HCT116 (cell line): ENCODE measurements at regions not wholly inside any gene's neighbourhood (a gene's known extent, or its start where the extent isn't known, plus 50 kb on each side); places are given as distances from the start of the nearest gene placed in this dataset.

ENCODE experiments used
- ATAC-seq: fragments of 200-7000 bp; cut with Tn5 transposase; 2 replicates; pipeline ENCODE4 v1.9.1; 2020; ENCODE audit warnings: mild to moderate bottlenecking, moderate library complexity
- BruUV-seq: library from RNA; stranded (reverse); fragments of 400-500 nt; replicated peaks from 2 replicates; lab custom pipeline; 2021; lab: Mats Ljungman, UMichigan
- CTCF ChIA-PET: fragments of 300-600 bp; sonication (Branson Sonifier 250); formaldehyde crosslinking; loops from one replicate; lab custom pipeline; 2021; ENCODE audit warnings: antibody characterized with exemption; lab: Charles Lee
- POLR2A ChIA-PET: fragments of 300-600, 350-600 bp; sonication (Branson Sonifier 250); formaldehyde crosslinking; loops from one replicate; lab custom pipeline; 2021; ENCODE audit warnings: antibody characterized with exemption; lab: Charles Lee
- RAD21 ChIA-PET, 2 experiments: fragments of 300-600 bp; sonication (Branson Sonifier 250); formaldehyde crosslinking; loops; one replicate each; lab custom pipeline; 2023; ENCODE audit warnings: low total read pairs in 2 of 2; ENCODE audit not compliant: uncharacterized antibody in 2 of 2, unreplicated experiment in 2 of 2, low non-redundant PET in 1 of 2; lab: Charles Lee
- DNase-seq: peaks from one replicate; pipeline ENCODE4 v3.0.0-alpha.2; 2010; ENCODE audit warnings: low read depth, low spot score
- H2AFZ ChIP-seq: fragments of 200-600 bp; shearing (Covaris generic), sonication (generic); 2 replicates; pipeline ENCODE4 v1.6.1; 2017; ENCODE audit warnings: low read depth, mixed run types, mixed read lengths, antibody characterized with exemption, low read length; ENCODE audit not compliant: poor library complexity, severe bottlenecking
- H3K27ac ChIP-seq: 2 replicates; pipeline ENCODE4 v1.5.1; 2012; ENCODE audit warnings: low read depth, low read length
- H3K27me3 ChIP-seq: fragments of 200-600 bp; sonication (generic); 2 replicates; pipeline ENCODE4 v1.6.1; 2016; ENCODE audit warnings: mixed run types, low read length, mixed read lengths; ENCODE audit not compliant: insufficient read depth
- H3K36me3 ChIP-seq, 2 experiments: fragments of 200-500 bp in 1 of 2; fragments of 200-600 bp in 1 of 2; sonication (Bioruptor generic) in 1 of 2; sonication (generic) in 1 of 2; 2 replicates each; pipeline versions ENCODE4 v1.5.1 to v1.6.1; 2014 to 2016; ENCODE audit warnings: low read length in 2 of 2, inconsistent platforms in 1 of 2, mixed read lengths in 1 of 2, mixed run types in 1 of 2; ENCODE audit not compliant: insufficient read depth in 2 of 2, control insufficient read depth in 1 of 2
- H3K4me1 ChIP-seq, 2 experiments: fragments of 200-600 bp in 1 of 2; sonication (generic) in 1 of 2; 2 replicates each; pipeline versions ENCODE4 v1.5.1 to v1.6.1; 2012 to 2017; ENCODE audit warnings: low read length in 2 of 2, inconsistent platforms in 1 of 2, mild to moderate bottlenecking in 1 of 2, mixed read lengths in 1 of 2, mixed run types in 1 of 2, moderate library complexity in 1 of 2; ENCODE audit not compliant: insufficient read depth in 2 of 2, control insufficient read depth in 1 of 2
- H3K4me2 ChIP-seq: fragments of 200-600 bp; sonication (generic); 2 replicates; pipeline ENCODE4 v1.6.1; 2017; ENCODE audit warnings: mixed run types, low read length, mixed read lengths
- H3K4me3 ChIP-seq, 2 experiments: fragments of 200-600 bp in 1 of 2; sonication (generic) in 1 of 2; replicated peaks in 1 of 2; 2 replicates each; pipeline ENCODE4 v1.5.1; 2011 to 2016; ENCODE audit warnings: low read length in 2 of 2, control low read depth in 1 of 2, low read depth in 1 of 2, mild to moderate bottlenecking in 1 of 2, mixed read lengths in 1 of 2, mixed run types in 1 of 2
- H3K79me2 ChIP-seq: fragments of 200-600 bp; sonication (generic); 2 replicates; pipeline ENCODE4 v1.6.1; 2017; ENCODE audit warnings: mild to moderate bottlenecking, mixed run types, low read length, moderate library complexity, mixed read lengths; ENCODE audit not compliant: insufficient read depth
- H3K9ac ChIP-seq: fragments of 200-600 bp; sonication (generic); 2 replicates; pipeline ENCODE4 v1.6.1; 2016; ENCODE audit warnings: low read length, mixed read lengths
- H3K9me2 ChIP-seq: fragments of 200-600 bp; sonication (generic), shearing (Covaris generic); 2 replicates; pipeline ENCODE4 v1.6.1; 2017; ENCODE audit warnings: mixed run types, mild to moderate bottlenecking, moderate library complexity; ENCODE audit not compliant: insufficient read depth
- H3K9me3 ChIP-seq, 2 experiments: fragments of 200-500 bp in 1 of 2; fragments of 200-600 bp in 1 of 2; sonication (Bioruptor generic) in 1 of 2; sonication (generic) in 1 of 2; 2 replicates each; pipeline ENCODE4 v1.6.1; 2014 to 2017; ENCODE audit warnings: low read length in 2 of 2, mixed read lengths in 2 of 2, inconsistent platforms in 1 of 2, low read depth in 1 of 2, mild to moderate bottlenecking in 1 of 2, mixed run types in 1 of 2, moderate library complexity in 1 of 2; ENCODE audit not compliant: control insufficient read depth in 1 of 2, insufficient read depth in 1 of 2
- H4K20me1 ChIP-seq: fragments of 200-600 bp; sonication (generic), shearing (Covaris generic); 2 replicates; pipeline ENCODE4 v1.6.1; 2017; ENCODE audit warnings: mixed run types, mild to moderate bottlenecking, moderate library complexity; ENCODE audit not compliant: insufficient read depth
- CEBPB ChIP-seq: IDR thresholded peaks from 2 replicates; pipeline ENCODE4 v1.6.1; 2012; ENCODE audit warnings: low read depth
- ELF1 ChIP-seq: IDR thresholded peaks from 2 replicates; pipeline ENCODE4 v1.6.1; 2012; ENCODE audit warnings: low read depth, borderline replicate concordance
- EZH2 ChIP-seq: fragments of 200-600 bp; sonication (generic); IDR thresholded peaks from 2 replicates; pipeline ENCODE4 v1.6.1; 2017; ENCODE audit warnings: antibody characterized with exemption, mixed run types
- FOSL1 ChIP-seq: IDR thresholded peaks from 2 replicates; pipeline ENCODE4 v1.6.1; 2012; ENCODE audit warnings: low read depth
- JUND ChIP-seq: IDR thresholded peaks from 2 replicates; pipeline ENCODE4 v1.6.1; 2012
- POLR2AphosphoS5 ChIP-seq: IDR thresholded peaks from 2 replicates; pipeline ENCODE4 v1.6.1; 2011; ENCODE audit warnings: mild to moderate bottlenecking, low read depth, low read length, moderate library complexity
- SP1 ChIP-seq: IDR thresholded peaks from 2 replicates; pipeline ENCODE4 v1.6.1; 2012; ENCODE audit warnings: low read depth
- ZFX ChIP-seq: fragments of 450-650 bp; IDR thresholded peaks from 2 replicates; pipeline ENCODE4 v1.6.1; 2017
- ZNF274 ChIP-seq: fragments of 200-500 bp; sonication (Bioruptor generic); IDR thresholded peaks from 2 replicates; pipeline ENCODE4 v1.6.1; 2014; ENCODE audit warnings: mild to moderate bottlenecking, low read depth, low read length, inconsistent platforms
- intact Hi-C: fragments of 100-400 bp; cut with micrococcal nuclease; formaldehyde crosslinking; loops from 2 replicates; pipeline ENCODE4 v1.10.0; 2022
- TF ChIP-seq, protein P1 (sequence below): IDR thresholded peaks from 2 replicates; pipeline ENCODE4 v1.6.1; 2012
- TF ChIP-seq, protein P2 (sequence below): IDR thresholded peaks from 2 replicates; pipeline ENCODE4 v1.6.1; 2012; ENCODE audit warnings: low read depth
- TF ChIP-seq, protein P3 (sequence below): IDR thresholded peaks from 2 replicates; pipeline ENCODE4 v1.6.1; 2011; ENCODE audit warnings: mild to moderate bottlenecking, low read length, moderate library complexity; ENCODE audit not compliant: insufficient replicate concordance; ENCODE audit errors: extremely low read depth

DNA sequence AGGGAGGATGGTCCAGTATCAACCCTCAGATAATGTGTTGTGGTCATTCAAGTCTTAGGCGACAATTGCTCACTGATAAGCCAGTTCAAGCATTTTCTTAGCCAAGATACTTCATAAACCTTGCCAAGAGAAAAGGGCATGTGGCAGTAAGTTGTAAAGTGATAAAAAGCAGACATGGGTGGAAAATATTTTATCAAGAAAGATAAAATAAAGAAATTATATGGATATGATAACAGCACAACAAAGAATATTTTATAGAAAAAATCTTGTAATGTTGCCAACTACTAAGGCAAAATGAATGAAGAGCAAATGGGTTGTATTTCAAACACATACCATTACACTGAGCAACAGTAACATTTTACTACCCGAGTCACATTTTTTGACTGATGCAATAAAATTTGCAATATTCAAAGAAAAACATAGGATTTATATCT, 217.4 kb upstream of the PITX2 start:
- H3K9ac ChIP-seq, result no peak overlapping the region
- ChIA-PET POLR2A (no interaction called here), CTCF (no interaction called here), RAD21 (no interaction called here)
- DNase-seq (no peak), ATAC-seq (no peak)
- no peak overlapping the region for H3K4me2 ChIP-seq
- no peaks in the 10 kb centered on the region for H3K36me3 ChIP-seq
- peaks cover 6 to 7% of the 10 kb centered on the region in 2 experiments; a peak in 3 of 4 replicates for H3K4me1 ChIP-seq
- H4K20me1 ChIP-seq, result no peaks in the 10 kb centered on the region
- TF ChIP-seq, protein P1, sequence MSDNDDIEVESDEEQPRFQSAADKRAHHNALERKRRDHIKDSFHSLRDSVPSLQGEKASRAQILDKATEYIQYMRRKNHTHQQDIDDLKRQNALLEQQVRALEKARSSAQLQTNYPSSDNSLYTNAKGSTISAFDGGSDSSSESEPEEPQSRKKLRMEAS, result no peak
- no peak for TF ChIP-seq POLR2AphosphoS5
- no peak for TF ChIP-seq FOSL1
- TF ChIP-seq, protein P2, sequence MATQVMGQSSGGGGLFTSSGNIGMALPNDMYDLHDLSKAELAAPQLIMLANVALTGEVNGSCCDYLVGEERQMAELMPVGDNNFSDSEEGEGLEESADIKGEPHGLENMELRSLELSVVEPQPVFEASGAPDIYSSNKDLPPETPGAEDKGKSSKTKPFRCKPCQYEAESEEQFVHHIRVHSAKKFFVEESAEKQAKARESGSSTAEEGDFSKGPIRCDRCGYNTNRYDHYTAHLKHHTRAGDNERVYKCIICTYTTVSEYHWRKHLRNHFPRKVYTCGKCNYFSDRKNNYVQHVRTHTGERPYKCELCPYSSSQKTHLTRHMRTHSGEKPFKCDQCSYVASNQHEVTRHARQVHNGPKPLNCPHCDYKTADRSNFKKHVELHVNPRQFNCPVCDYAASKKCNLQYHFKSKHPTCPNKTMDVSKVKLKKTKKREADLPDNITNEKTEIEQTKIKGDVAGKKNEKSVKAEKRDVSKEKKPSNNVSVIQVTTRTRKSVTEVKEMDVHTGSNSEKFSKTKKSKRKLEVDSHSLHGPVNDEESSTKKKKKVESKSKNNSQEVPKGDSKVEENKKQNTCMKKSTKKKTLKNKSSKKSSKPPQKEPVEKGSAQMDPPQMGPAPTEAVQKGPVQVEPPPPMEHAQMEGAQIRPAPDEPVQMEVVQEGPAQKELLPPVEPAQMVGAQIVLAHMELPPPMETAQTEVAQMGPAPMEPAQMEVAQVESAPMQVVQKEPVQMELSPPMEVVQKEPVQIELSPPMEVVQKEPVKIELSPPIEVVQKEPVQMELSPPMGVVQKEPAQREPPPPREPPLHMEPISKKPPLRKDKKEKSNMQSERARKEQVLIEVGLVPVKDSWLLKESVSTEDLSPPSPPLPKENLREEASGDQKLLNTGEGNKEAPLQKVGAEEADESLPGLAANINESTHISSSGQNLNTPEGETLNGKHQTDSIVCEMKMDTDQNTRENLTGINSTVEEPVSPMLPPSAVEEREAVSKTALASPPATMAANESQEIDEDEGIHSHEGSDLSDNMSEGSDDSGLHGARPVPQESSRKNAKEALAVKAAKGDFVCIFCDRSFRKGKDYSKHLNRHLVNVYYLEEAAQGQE, result no peak
- TF ChIP-seq ELF1, result no peak
- H3K4me3 ChIP-seq, result no peak overlapping the region
- no peaks in the 10 kb centered on the region for H3K79me2 ChIP-seq
- H3K9me3 ChIP-seq, result no peaks in the 10 kb centered on the region
- no peak overlapping the region for H2AFZ ChIP-seq
- H3K9me2 ChIP-seq, result no peaks in the 10 kb centered on the region
- no peaks in the 10 kb centered on the region for H3K27me3 ChIP-seq
- intact Hi-C loops, result no loop called here
- no TSS peak for BruUV-seq
- no peak overlapping the region for H3K27ac ChIP-seq

DNA sequence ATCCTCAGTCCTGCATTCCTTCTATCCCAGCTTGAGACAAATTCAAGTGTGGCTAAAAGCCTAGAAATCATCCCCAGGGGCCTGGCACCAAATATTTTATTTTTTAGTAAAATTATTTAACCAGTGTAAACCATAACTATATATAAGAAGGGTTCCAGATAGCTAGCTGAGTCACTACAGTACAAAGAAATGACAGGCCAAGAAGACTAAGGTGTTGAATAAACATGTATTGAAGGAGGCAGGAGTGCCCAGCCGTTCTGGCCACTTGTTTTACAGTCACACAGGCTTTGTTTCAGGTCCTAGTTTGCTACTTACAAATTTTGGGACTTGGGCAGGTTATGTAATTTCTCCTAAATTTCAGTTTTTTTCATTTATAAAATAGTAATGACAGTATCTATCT, 225.9 kb upstream of the PITX2 start:
- no peaks in the 10 kb centered on the region for H3K27me3 ChIP-seq
- TF ChIP-seq ZFX (no peak), JUND (no peak), EZH2 (no peak), ZNF274 (no peak), CEBPB (no peak), FOSL1 (no peak), SP1 (no peak)
- TF ChIP-seq, protein P3, sequence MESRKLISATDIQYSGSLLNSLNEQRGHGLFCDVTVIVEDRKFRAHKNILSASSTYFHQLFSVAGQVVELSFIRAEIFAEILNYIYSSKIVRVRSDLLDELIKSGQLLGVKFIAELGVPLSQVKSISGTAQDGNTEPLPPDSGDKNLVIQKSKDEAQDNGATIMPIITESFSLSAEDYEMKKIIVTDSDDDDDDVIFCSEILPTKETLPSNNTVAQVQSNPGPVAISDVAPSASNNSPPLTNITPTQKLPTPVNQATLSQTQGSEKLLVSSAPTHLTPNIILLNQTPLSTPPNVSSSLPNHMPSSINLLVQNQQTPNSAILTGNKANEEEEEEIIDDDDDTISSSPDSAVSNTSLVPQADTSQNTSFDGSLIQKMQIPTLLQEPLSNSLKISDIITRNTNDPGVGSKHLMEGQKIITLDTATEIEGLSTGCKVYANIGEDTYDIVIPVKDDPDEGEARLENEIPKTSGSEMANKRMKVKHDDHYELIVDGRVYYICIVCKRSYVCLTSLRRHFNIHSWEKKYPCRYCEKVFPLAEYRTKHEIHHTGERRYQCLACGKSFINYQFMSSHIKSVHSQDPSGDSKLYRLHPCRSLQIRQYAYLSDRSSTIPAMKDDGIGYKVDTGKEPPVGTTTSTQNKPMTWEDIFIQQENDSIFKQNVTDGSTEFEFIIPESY, result no peak
- no peak overlapping the region for H3K4me2 ChIP-seq
- H3K4me1 ChIP-seq, result no peaks in the 10 kb centered on the region
- CTCF ChIA-PET, result no interaction called here
- intact Hi-C loops, result no loop called here
- H4K20me1 ChIP-seq, result no peaks in the 10 kb centered on the region
- no peaks in the 10 kb centered on the region for H3K9me2 ChIP-seq
- H3K27ac ChIP-seq, result no peak overlapping the region
- no TSS peak for BruUV-seq
- ATAC-seq, result no peak
- no peaks in the 10 kb centered on the region for H3K9me3 ChIP-seq
- POLR2A ChIA-PET, result no interaction called here
- no peak overlapping the region for H3K9ac ChIP-seq
- H2AFZ ChIP-seq, result no peak overlapping the region
- H3K4me3 ChIP-seq, result no peak overlapping the region
- H3K36me3 ChIP-seq, result no peaks in the 10 kb centered on the region
- H3K79me2 ChIP-seq, result no peaks in the 10 kb centered on the region
- RAD21 ChIA-PET, result no interaction called here
- DNase-seq, result no peak
